IMR-90 (cell line): ENCODE measurements at regions not wholly inside any gene's neighbourhood (a gene's known extent, or its start where the extent isn't known, plus 50 kb on each side); places are given as distances from the start of the nearest gene placed in this dataset.

Source experiments
- TF ChIP-seq, protein P1 (sequence below): conservative IDR thresholded peaks from 2 replicates; pipeline ENCODE4 v1.5.1; 2012; ENCODE audit warnings: mild to moderate bottlenecking, low read depth, low read length, improper control_type of control experiment
- TF ChIP-seq, protein P2 (sequence below): fragments of 150-350 bp; IDR thresholded peaks from 2 replicates; pipeline ENCODE4 v1.6.1; 2017; ENCODE audit warnings: mild to moderate bottlenecking, antibody characterized with exemption, low read length, low read depth

DNA sequence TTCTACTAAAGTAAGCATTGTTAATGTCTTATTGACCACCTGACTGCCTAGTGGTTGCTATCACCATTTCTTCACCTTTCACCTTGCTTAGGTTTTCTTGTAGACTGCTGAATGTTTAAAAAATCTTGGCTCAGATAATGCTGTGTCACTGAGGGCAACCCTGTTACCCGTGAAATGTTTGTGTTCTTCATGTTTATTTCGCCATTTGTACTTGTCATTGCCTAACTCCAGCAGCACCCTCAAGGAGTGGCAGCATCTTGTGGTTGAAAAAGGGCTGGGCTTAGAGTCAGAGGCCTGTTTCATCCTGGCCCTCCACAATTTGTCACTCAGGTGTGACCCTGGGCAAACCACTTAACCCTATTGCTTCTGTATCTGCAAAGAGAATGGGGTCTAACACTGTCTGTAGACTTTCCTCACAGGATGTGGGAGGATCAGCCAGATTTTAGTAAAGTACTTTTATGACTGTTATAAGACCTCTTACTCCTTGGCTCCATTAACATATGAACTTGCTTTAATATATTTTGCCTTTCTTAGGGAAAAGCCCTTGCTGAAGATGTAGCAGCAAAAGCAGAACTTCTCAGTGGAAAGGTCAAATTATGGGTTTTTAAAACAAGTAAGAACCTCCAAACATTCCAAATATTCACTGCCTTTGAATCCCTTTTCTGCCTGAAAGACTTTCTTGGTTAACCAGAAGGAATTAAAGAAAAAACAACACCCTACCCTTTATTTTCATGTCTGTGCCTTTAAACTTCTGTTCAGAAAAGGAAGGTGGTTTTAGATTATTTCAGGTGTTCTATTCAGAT, 154.5 kb upstream of the C11orf87 start:
- TF ChIP-seq, protein P1, sequence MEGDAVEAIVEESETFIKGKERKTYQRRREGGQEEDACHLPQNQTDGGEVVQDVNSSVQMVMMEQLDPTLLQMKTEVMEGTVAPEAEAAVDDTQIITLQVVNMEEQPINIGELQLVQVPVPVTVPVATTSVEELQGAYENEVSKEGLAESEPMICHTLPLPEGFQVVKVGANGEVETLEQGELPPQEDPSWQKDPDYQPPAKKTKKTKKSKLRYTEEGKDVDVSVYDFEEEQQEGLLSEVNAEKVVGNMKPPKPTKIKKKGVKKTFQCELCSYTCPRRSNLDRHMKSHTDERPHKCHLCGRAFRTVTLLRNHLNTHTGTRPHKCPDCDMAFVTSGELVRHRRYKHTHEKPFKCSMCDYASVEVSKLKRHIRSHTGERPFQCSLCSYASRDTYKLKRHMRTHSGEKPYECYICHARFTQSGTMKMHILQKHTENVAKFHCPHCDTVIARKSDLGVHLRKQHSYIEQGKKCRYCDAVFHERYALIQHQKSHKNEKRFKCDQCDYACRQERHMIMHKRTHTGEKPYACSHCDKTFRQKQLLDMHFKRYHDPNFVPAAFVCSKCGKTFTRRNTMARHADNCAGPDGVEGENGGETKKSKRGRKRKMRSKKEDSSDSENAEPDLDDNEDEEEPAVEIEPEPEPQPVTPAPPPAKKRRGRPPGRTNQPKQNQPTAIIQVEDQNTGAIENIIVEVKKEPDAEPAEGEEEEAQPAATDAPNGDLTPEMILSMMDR, result no peak
- TF ChIP-seq, protein P2, sequence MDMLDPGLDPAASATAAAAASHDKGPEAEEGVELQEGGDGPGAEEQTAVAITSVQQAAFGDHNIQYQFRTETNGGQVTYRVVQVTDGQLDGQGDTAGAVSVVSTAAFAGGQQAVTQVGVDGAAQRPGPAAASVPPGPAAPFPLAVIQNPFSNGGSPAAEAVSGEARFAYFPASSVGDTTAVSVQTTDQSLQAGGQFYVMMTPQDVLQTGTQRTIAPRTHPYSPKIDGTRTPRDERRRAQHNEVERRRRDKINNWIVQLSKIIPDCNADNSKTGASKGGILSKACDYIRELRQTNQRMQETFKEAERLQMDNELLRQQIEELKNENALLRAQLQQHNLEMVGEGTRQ, result no peak
